GM18868 (cell line): ENCODE measurements at regions not wholly inside any gene's neighbourhood (a gene's known extent, or its start where the extent isn't known, plus 50 kb on each side); places are given as distances from the start of the nearest gene placed in this dataset.
A peak's percentile ranks its signal among the peaks of the same experiment; 100 is the strongest.

Experiments
- ATAC-seq: cut with Tn5 transposase; IDR thresholded peaks from one replicate; pipeline ENCODE4 v1.9.1; 2021; ENCODE audit warnings: mild to moderate bottlenecking, moderate library complexity; ENCODE audit not compliant: unreplicated experiment

GRCh38 chr14:87879389-87879788, 113.6 kb downstream of the GALC start:
- no peak for ATAC-seq

GRCh38 chr14:87878959-87879358, 114.0 kb downstream of the GALC start:
- no peak for ATAC-seq

- no peak for ATAC-seq
Observed at GRCh38 chr14:87877877-87878276, 115.1 kb downstream of the GALC start.

GRCh38 chr14:87874676-87875075, 118.3 kb downstream of the GALC start:
- no peak for ATAC-seq

- no peak for ATAC-seq
Observed at GRCh38 chr14:87873741-87874140, 119.2 kb downstream of the GALC start.

GRCh38 chr14:87869619-87870583, 123.1 kb downstream of the GALC start:
- ATAC-seq, result peak; percentile 89

- no peak for ATAC-seq
Observed at GRCh38 chr14:87868920-87869319, 124.1 kb downstream of the GALC start.

- ATAC-seq, result no peak
Observed at GRCh38 chr14:87866116-87866515, 126.9 kb downstream of the GALC start.

GRCh38 chr14:87864356-87865270, 128.4 kb downstream of the GALC start:
- ATAC-seq, result no peak

- ATAC-seq, result no peak
Observed at GRCh38 chr14:87863047-87863446, 129.9 kb downstream of the GALC start.

GRCh38 chr14:87852107-87852506, 140.9 kb downstream of the GALC start:
- no peak for ATAC-seq

GRCh38 chr14:87851190-87851589, 141.8 kb downstream of the GALC start:
- ATAC-seq, result no peak

GRCh38 chr14:87847216-87847755, 145.7 kb downstream of the GALC start:
- no peak for ATAC-seq

GRCh38 chr14:87840906-87841305, 152.1 kb downstream of the GALC start:
- ATAC-seq, result no peak

- ATAC-seq, result no peak
Observed at GRCh38 chr14:87838931-87839330, 154.1 kb downstream of the GALC start.

- no peak for ATAC-seq
Observed at GRCh38 chr14:87837296-87837695, 155.7 kb downstream of the GALC start.

GRCh38 chr14:87834594-87834993, 158.4 kb downstream of the GALC start:
- ATAC-seq, result no peak

- no peak for ATAC-seq
Observed at GRCh38 chr14:87833026-87833425, 160.0 kb downstream of the GALC start.

GRCh38 chr14:87830443-87831096, 162.4 kb downstream of the GALC start:
- no peak for ATAC-seq

GRCh38 chr14:87829543-87829942, 163.4 kb downstream of the GALC start:
- no peak for ATAC-seq

GRCh38 chr14:87824266-87824665, 168.7 kb downstream of the GALC start:
- ATAC-seq, result no peak
